Lung microvascular endothelial cell (primary cell): ENCODE measurements at regions not wholly inside any gene's neighbourhood (a gene's known extent, or its start where the extent isn't known, plus 50 kb on each side); places are given as distances from the start of the nearest gene placed in this dataset.
A peak's percentile ranks its signal among the peaks of the same experiment; 100 is the strongest.
"Not testable (repeated sequence)": the region's sequence is repeated elsewhere in the genome, so short reads cannot be mapped to it uniquely, and the experiment has no call there.

Source experiments
- DNase-seq, 2 donors: peaks; one replicate each; pipeline versions ENCODE4 v3.0.0 to v3.0.0-alpha.2; 2010; ENCODE audit warnings: low read depth in 2 of 2

- DNase-seq: no peak
These were observed 169.3 kb upstream of the BET1 start for GRCh38 chr7:94173436-94173835.

- no peak for DNase-seq
These were observed 170.2 kb upstream of the BET1 start for GRCh38 chr7:94174375-94174774.

GRCh38 chr7:94174956-94175355, 170.8 kb upstream of the BET1 start:
- DNase-seq: peak in 1 of 2 donors; percentile 43

GRCh38 chr7:94176694-94177200, 172.6 kb upstream of the BET1 start:
- peak; percentile 69 to 74 for DNase-seq

GRCh38 chr7:94177441-94177840, 173.3 kb upstream of the BET1 start:
- DNase-seq: peak; percentile 5 to 91

- no peak for DNase-seq
These were observed 174.1 kb upstream of the BET1 start for GRCh38 chr7:94178230-94178629.

GRCh38 chr7:94179466-94179865, 175.3 kb upstream of the BET1 start:
- DNase-seq: no peak

- peak; percentile 52 to 86 for DNase-seq
These were observed 177.9 kb upstream of the BET1 start for GRCh38 chr7:94182066-94182465.

GRCh38 chr7:94182721-94183120, 178.6 kb upstream of the BET1 start:
- peak; percentile 24 to 36 for DNase-seq

GRCh38 chr7:94183289-94183749, 179.2 kb upstream of the BET1 start:
- DNase-seq: peak; percentile 90 to 99

- peak in 1 of 2 donors; percentile 8 for DNase-seq
These were observed 179.7 kb upstream of the BET1 start for GRCh38 chr7:94183891-94184290.

GRCh38 chr7:94188350-94188749, 184.2 kb upstream of the BET1 start:
- no peak for DNase-seq

- peak; percentile 38 to 97 for DNase-seq
These were observed 186.5 kb upstream of the BET1 start for GRCh38 chr7:94190599-94191061.

- DNase-seq: not testable (repeated sequence)
These were observed 190.3 kb upstream of the BET1 start for GRCh38 chr7:94194426-94194825.

- no peak for DNase-seq
These were observed 191.0 kb upstream of the BET1 start for GRCh38 chr7:94195201-94195600.

- DNase-seq: no peak
These were observed 191.7 kb upstream of the BET1 start for GRCh38 chr7:94195813-94196212.

- DNase-seq: no peak
These were observed 189.2 kb upstream of the COL1A2 start for GRCh38 chr7:94205529-94205928.

- DNase-seq: no peak
These were observed 188.4 kb upstream of the COL1A2 start for GRCh38 chr7:94206295-94206694.

- no peak for DNase-seq
These were observed 182.5 kb upstream of the COL1A2 start for GRCh38 chr7:94212160-94212559.

GRCh38 chr7:94216944-94217461, 177.7 kb upstream of the COL1A2 start:
- DNase-seq: peak in 1 of 2 donors; percentile 2

- DNase-seq: no peak
These were observed 176.9 kb upstream of the COL1A2 start for GRCh38 chr7:94217766-94218165.

- DNase-seq: no peak
These were observed 172.2 kb upstream of the COL1A2 start for GRCh38 chr7:94222516-94222915.

- peak; percentile 67 to 79 for DNase-seq
These were observed 171.2 kb upstream of the COL1A2 start for GRCh38 chr7:94223375-94224084.
